B cell (primary cell): ENCODE measurements at regions not wholly inside any gene's neighbourhood (a gene's known extent, or its start where the extent isn't known, plus 50 kb on each side); places are given as distances from the start of the nearest gene placed in this dataset.

Experiments
- ATAC-seq: fragments of 200-7000 bp; cut with Tn5 transposase; one replicate; pipeline ENCODE4 v1.10.0; 2021; ENCODE audit warnings: low read depth, mild to moderate bottlenecking, moderate number of reproducible peaks, moderate library complexity
- CTCF ChIA-PET: fragments of 350-600 bp; sonication (Branson Sonifier 250); formaldehyde crosslinking; loops from one replicate; lab custom pipeline; 2021; ENCODE audit warnings: antibody characterized with exemption, inconsistent platforms; lab: Charles Lee
- POLR2A ChIA-PET: fragments of 350-600 bp; sonication (Branson Sonifier 250); formaldehyde crosslinking; loops from one replicate; lab custom pipeline; 2021; ENCODE audit warnings: antibody characterized with exemption; lab: Charles Lee
- DNase-seq: peaks from one replicate; pipeline ENCODE4 v3.0.0; 2013
- H2AFZ ChIP-seq: 2 replicates; pipeline ENCODE4 v1.6.1; 2012; ENCODE audit warnings: mild to moderate bottlenecking, low read depth, low read length; ENCODE audit not compliant: insufficient read depth, poor library complexity, severe bottlenecking
- H3K27ac ChIP-seq, 2 donors: 1 replicate in 1 of 2; 2 replicates in 1 of 2; pipeline ENCODE4 v1.5.1; 2012 to 2013; ENCODE audit warnings: low read length in 2 of 2, mild to moderate bottlenecking in 2 of 2, moderate library complexity in 1 of 2
- H3K27me3 ChIP-seq, 4 experiments: fragments of 200-600 bp in 1 of 4; sonication (generic) in 1 of 4; replicated peaks in 1 of 4; 1 replicate in 2 of 4; 2 replicates in 2 of 4; pipeline versions ENCODE4 v1.6.1 to v1.7.0; 2013 to 2016; ENCODE audit warnings: low read length in 3 of 4, mild to moderate bottlenecking in 2 of 4, mixed read lengths in 1 of 4, moderate library complexity in 1 of 4; ENCODE audit not compliant: insufficient read depth in 4 of 4, control insufficient read depth in 3 of 4; ENCODE audit errors: control extremely low read depth in 1 of 4
- H3K36me3 ChIP-seq, 2 experiments: replicated peaks in 1 of 2; 1 replicate in 1 of 2; 2 replicates in 1 of 2; pipeline versions ENCODE4 v1.6.1 to v1.7.1; 2013; ENCODE audit warnings: low read length in 1 of 2; ENCODE audit not compliant: insufficient read depth in 2 of 2, control insufficient read depth in 1 of 2; ENCODE audit errors: control extremely low read depth in 1 of 2, extremely low read depth in 1 of 2
- H3K4me1 ChIP-seq, 2 donors: fragments of 200-600 bp in 1 of 2; sonication (generic) in 1 of 2; 1 replicate in 1 of 2; 2 replicates in 1 of 2; pipeline versions ENCODE4 v1.5.1 to v1.6.1; 2013 to 2017; ENCODE audit warnings: low read length in 2 of 2; ENCODE audit not compliant: control insufficient read depth in 2 of 2, insufficient read depth in 2 of 2
- H3K4me2 ChIP-seq: replicated peaks from 2 replicates; pipeline ENCODE3; 2012; ENCODE audit warnings: mild to moderate bottlenecking, low read depth, low read length; ENCODE audit not compliant: poor library complexity, severe bottlenecking
- H3K4me3 ChIP-seq, 5 experiments: fragments of 200-600 bp in 1 of 5; sonication (generic) in 1 of 5; 1 replicate in 3 of 5; 2 replicates in 2 of 5; pipeline versions ENCODE4 v1.5.1 to v1.7.0; 2011 to 2016; ENCODE audit warnings: low read length in 4 of 5, mild to moderate bottlenecking in 4 of 5, low read depth in 2 of 5, control low read depth in 1 of 5, moderate library complexity in 1 of 5; ENCODE audit not compliant: insufficient read depth in 1 of 5; ENCODE audit errors: control extremely low read depth in 1 of 5, extremely low read depth in 1 of 5
- H3K79me2 ChIP-seq: fragments of 200-600 bp; sonication (generic); one replicate; pipeline ENCODE4 v1.6.0; 2016; ENCODE audit warnings: low read length; ENCODE audit not compliant: control insufficient read depth, insufficient read depth
- H3K9ac ChIP-seq: fragments of 200-600 bp; sonication (generic); 2 replicates; pipeline ENCODE4 v1.6.1; 2017; ENCODE audit warnings: mild to moderate bottlenecking, low read length, moderate library complexity
- H3K9me3 ChIP-seq, 3 donors: one replicate each; pipeline versions ENCODE4 v1.6.1 to v1.7.1; 2013; ENCODE audit warnings: low read length in 2 of 3; ENCODE audit not compliant: control insufficient read depth in 2 of 3, insufficient read depth in 1 of 3; ENCODE audit errors: control extremely low read depth in 1 of 3
- H4K20me1 ChIP-seq: 2 replicates; pipeline ENCODE4 v1.6.0; 2012; ENCODE audit warnings: mild to moderate bottlenecking, low read length; ENCODE audit not compliant: insufficient read depth, control insufficient read depth, poor library complexity, severe bottlenecking
- H3K27ac Mint-ChIP-seq: one replicate; pipeline ENCODE4 v1.8.0; 2021; ENCODE audit warnings: mixed read lengths
- H3K27me3 Mint-ChIP-seq: one replicate; pipeline ENCODE4 v1.8.0; 2021; ENCODE audit warnings: mixed read lengths
- H3K4me1 Mint-ChIP-seq: one replicate; pipeline ENCODE4 v1.8.0; 2021; ENCODE audit warnings: mixed read lengths
- H3K4me3 Mint-ChIP-seq: one replicate; pipeline ENCODE4 v1.8.0; 2021; ENCODE audit warnings: mixed read lengths
- H3K9me3 Mint-ChIP-seq: one replicate; pipeline ENCODE4 v1.8.0; 2022; ENCODE audit warnings: mixed read lengths; ENCODE audit not compliant: insufficient read depth
- EZH2 ChIP-seq: IDR thresholded peaks from 2 replicates; pipeline ENCODE4 v1.6.1; 2012; ENCODE audit warnings: borderline replicate concordance, low read depth, mild to moderate bottlenecking, moderate library complexity, low read length; ENCODE audit not compliant: insufficient read depth, poor library complexity, severe bottlenecking
- WGBS: methylation state at CpG from one replicate; pipeline ENCODE4 v1.1.5; 2013; ENCODE audit warnings: missing lambda C conversion rate; ENCODE audit not compliant: insufficient coverage; 5-methylcytosine and 5-hydroxymethylcytosine counted together
- intact Hi-C: fragments of 100-400 bp; cut with micrococcal nuclease; formaldehyde crosslinking; loops from one replicate; pipeline ENCODE4 v1.10.0; 2022
- TF ChIP-seq, protein P1 (sequence below): fragments of 200-600 bp; IDR thresholded peaks from one replicate; pipeline ENCODE4 v1.8.0; 2022; ENCODE audit warnings: antibody characterized with exemption, mild to moderate bottlenecking

DNA sequence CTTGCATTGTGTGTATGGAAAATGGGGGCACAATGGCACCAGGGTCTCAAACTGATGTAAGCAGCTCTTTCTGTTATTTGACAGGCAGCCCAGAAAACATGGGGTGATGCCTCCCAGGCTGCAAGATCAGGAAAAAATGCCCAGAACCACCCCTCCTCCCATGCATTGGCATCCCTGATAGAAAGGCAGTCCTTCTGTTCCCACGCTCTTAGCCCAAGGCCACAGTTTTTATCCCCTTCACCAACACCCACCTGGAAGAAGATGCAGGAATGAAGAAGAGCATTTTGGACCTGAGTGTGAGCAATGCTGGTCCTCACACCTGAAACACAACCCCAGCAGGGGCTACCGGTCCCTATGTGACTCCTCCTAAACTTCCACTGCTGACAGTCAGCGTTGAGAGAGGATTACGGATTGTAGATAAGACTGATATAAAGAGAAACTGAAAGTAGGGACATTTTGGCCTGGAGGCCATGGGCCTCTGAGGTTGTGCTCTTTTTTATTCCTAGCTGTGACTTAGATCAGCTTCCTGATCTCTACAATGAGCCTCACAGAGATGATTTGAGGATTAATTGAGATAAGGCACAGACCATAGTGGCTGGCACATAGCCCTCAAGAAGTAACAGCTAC lies 386.0 kb upstream of the ATP5MC3 start:
- Histone ChIP-seq H3K9ac (no peak overlapping the region), H2AFZ (no peak overlapping the region), H4K20me1 (no peaks in the 10 kb centered on the region), H3K36me3 (no peaks in the 10 kb centered on the region), H3K4me1 (no peaks in the 10 kb centered on the region), H3K4me2 (no peak overlapping the region), H3K4me3 (no peak overlapping the region), H3K9me3 (no peaks in the 10 kb centered on the region), H3K79me2 (no peaks in the 10 kb centered on the region), H3K27ac (no peak overlapping the region), H3K27me3 (no peaks in the 10 kb centered on the region)
- no peak overlapping the region for H3K27ac Mint-ChIP-seq
- no peak for DNase-seq
- no peak for TF ChIP-seq EZH2
- TF ChIP-seq, protein P1, sequence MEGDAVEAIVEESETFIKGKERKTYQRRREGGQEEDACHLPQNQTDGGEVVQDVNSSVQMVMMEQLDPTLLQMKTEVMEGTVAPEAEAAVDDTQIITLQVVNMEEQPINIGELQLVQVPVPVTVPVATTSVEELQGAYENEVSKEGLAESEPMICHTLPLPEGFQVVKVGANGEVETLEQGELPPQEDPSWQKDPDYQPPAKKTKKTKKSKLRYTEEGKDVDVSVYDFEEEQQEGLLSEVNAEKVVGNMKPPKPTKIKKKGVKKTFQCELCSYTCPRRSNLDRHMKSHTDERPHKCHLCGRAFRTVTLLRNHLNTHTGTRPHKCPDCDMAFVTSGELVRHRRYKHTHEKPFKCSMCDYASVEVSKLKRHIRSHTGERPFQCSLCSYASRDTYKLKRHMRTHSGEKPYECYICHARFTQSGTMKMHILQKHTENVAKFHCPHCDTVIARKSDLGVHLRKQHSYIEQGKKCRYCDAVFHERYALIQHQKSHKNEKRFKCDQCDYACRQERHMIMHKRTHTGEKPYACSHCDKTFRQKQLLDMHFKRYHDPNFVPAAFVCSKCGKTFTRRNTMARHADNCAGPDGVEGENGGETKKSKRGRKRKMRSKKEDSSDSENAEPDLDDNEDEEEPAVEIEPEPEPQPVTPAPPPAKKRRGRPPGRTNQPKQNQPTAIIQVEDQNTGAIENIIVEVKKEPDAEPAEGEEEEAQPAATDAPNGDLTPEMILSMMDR, result no peak
- ChIA-PET POLR2A (no interaction called here), CTCF (no interaction called here)
- H3K4me1 Mint-ChIP-seq, result no peaks in the 10 kb centered on the region
- intact Hi-C loops, result no loop called here
- H3K27me3 Mint-ChIP-seq, result no peaks in the 10 kb centered on the region
- H3K9me3 Mint-ChIP-seq, result no peaks in the 10 kb centered on the region
- no CpG with 5 or more reads among the region's 4 CpGs for WGBS
- H3K4me3 Mint-ChIP-seq, result no peak overlapping the region
- ATAC-seq, result no peak

- no peaks in the 10 kb centered on the region for H3K4me1 ChIP-seq
- Mint-ChIP-seq H3K4me3 (no peak overlapping the region), H3K27me3 (peaks cover 10% of the 10 kb centered on the region), H3K9me3 (no peaks in the 10 kb centered on the region), H3K27ac (no peak overlapping the region), H3K4me1 (no peaks in the 10 kb centered on the region)
- no peak overlapping the region for H2AFZ ChIP-seq
- H3K36me3 ChIP-seq, result no peaks in the 10 kb centered on the region
- H3K4me2 ChIP-seq, result no peak overlapping the region
- ATAC-seq (no peak), DNase-seq (no peak)
- no peak overlapping the region for H3K4me3 ChIP-seq
- 100% methylated on average over 3 of the region's 5 CpGs for WGBS
- H4K20me1 ChIP-seq, result no peaks in the 10 kb centered on the region
- ChIA-PET CTCF (no interaction called here), POLR2A (no interaction called here)
- no peaks in the 10 kb centered on the region for H3K79me2 ChIP-seq
- no peaks in the 10 kb centered on the region for H3K9me3 ChIP-seq
- no peaks in the 10 kb centered on the region for H3K27me3 ChIP-seq
- TF ChIP-seq, protein P1, result no peak
- TF ChIP-seq EZH2, result no peak
- intact Hi-C loops, result no loop called here
- H3K27ac ChIP-seq, result no peak overlapping the region
- H3K9ac ChIP-seq, result no peak overlapping the region
Measured at GRCh38 chr2:175560521-175561169, 379.1 kb upstream of the ATP5MC3 start.
